ENCODE measurements at regions not wholly inside any gene's neighbourhood (a gene's known extent, or its start where the extent isn't known, plus 50 kb on each side); places are given as distances from the start of the nearest gene placed in this dataset.

- Histone ChIP-seq H3F3A (ENCODE audit: low read depth) (no peaks in the 10 kb centered on the region), H3K4me2 (ENCODE audit: low read depth, low read length, poor library complexity, severe bottlenecking) (no peak overlapping the region)
- TF ChIP-seq CTCF (conservative IDR thresholded peaks at IDR 0.05; ENCODE audit: low read length): no peak
- TF ChIP-seq EZH2phosphoT487 (IDR thresholded peaks at IDR 0.05; ENCODE audit: borderline replicate concordance): no peak
These were observed 334.8 kb upstream of the ZNF462 start for GRCh38 chr9:106528158-106528557.

GRCh38 chr9:106529616-106530015, 333.4 kb upstream of the ZNF462 start:
- TF ChIP-seq CTCF (conservative IDR thresholded peaks at IDR 0.05; ENCODE audit: low read length) (no peak), EZH2phosphoT487 (IDR thresholded peaks at IDR 0.05; ENCODE audit: borderline replicate concordance) (no peak)

More at GRCh38 chr9:106528158-106528557, 334.8 kb upstream of the ZNF462 start:
- Histone ChIP-seq H3K79me2 (ENCODE audit: insufficient read depth, low read length) (no peaks in the 10 kb centered on the region), H4K20me1 (ENCODE audit: insufficient read depth, low read length, poor library complexity, severe bottlenecking) (no peaks in the 10 kb centered on the region), H3K9me3 (ENCODE audit: insufficient read depth, low read depth, low read length) (no peaks in the 10 kb centered on the region), H3K27me3 (ENCODE audit: insufficient read depth, low read length, poor library complexity, severe bottlenecking) (no peaks in the 10 kb centered on the region), H3K4me3 (ENCODE audit: low read length, poor library complexity, severe bottlenecking) (no peak overlapping the region), H3K9ac (ENCODE audit: low read depth, low read length, poor library complexity, severe bottlenecking) (no peak overlapping the region), H3K36me3 (ENCODE audit: insufficient read depth, low read length) (no peaks in the 10 kb centered on the region), H3K4me1 (ENCODE audit: insufficient read depth, low read length, poor library complexity, severe bottlenecking) (peaks cover 15% of the 10 kb centered on the region), H2AFZ (ENCODE audit: low read length) (no peak overlapping the region), H3K9me2 (replicated peaks; ENCODE audit: low read depth, low read length) (no peaks in the 10 kb centered on the region)

GRCh38 chr9:106531491-106531890, 331.5 kb upstream of the ZNF462 start:
- Histone ChIP-seq H3K9me2 (replicated peaks; ENCODE audit: low read depth, low read length) (no peaks in the 10 kb centered on the region), H3K36me3 (ENCODE audit: insufficient read depth, low read length) (no peaks in the 10 kb centered on the region), H3K4me2 (ENCODE audit: low read depth, low read length, poor library complexity, severe bottlenecking) (no peak overlapping the region), H3K27me3 (ENCODE audit: insufficient read depth, low read length, poor library complexity, severe bottlenecking) (no peaks in the 10 kb centered on the region), H2AFZ (ENCODE audit: low read length) (no peak overlapping the region), H3K9me3 (ENCODE audit: insufficient read depth, low read depth, low read length) (no peaks in the 10 kb centered on the region), H3K79me2 (ENCODE audit: insufficient read depth, low read length) (no peaks in the 10 kb centered on the region), H4K20me1 (ENCODE audit: insufficient read depth, low read length, poor library complexity, severe bottlenecking) (no peaks in the 10 kb centered on the region), H3K4me3 (ENCODE audit: low read length, poor library complexity, severe bottlenecking) (no peak overlapping the region), H3K9ac (ENCODE audit: low read depth, low read length, poor library complexity, severe bottlenecking) (no peak overlapping the region), H3F3A (ENCODE audit: low read depth) (no peaks in the 10 kb centered on the region), H3K4me1 (ENCODE audit: insufficient read depth, low read length, poor library complexity, severe bottlenecking) (peaks cover 23% of the 10 kb centered on the region)
- TF ChIP-seq EZH2phosphoT487 (IDR thresholded peaks at IDR 0.05; ENCODE audit: borderline replicate concordance) (no peak), CTCF (conservative IDR thresholded peaks at IDR 0.05; ENCODE audit: low read length) (no peak)

More at GRCh38 chr9:106529616-106530015, 333.4 kb upstream of the ZNF462 start:
- Histone ChIP-seq H3K79me2 (ENCODE audit: insufficient read depth, low read length) (no peaks in the 10 kb centered on the region), H3K9me3 (ENCODE audit: insufficient read depth, low read depth, low read length) (no peaks in the 10 kb centered on the region), H3K36me3 (ENCODE audit: insufficient read depth, low read length) (no peaks in the 10 kb centered on the region), H2AFZ (ENCODE audit: low read length) (no peak overlapping the region), H3K9me2 (replicated peaks; ENCODE audit: low read depth, low read length) (no peaks in the 10 kb centered on the region), H3K4me1 (ENCODE audit: insufficient read depth, low read length, poor library complexity, severe bottlenecking) (peaks cover 15% of the 10 kb centered on the region), H4K20me1 (ENCODE audit: insufficient read depth, low read length, poor library complexity, severe bottlenecking) (no peaks in the 10 kb centered on the region), H3K9ac (ENCODE audit: low read depth, low read length, poor library complexity, severe bottlenecking) (no peak overlapping the region), H3F3A (ENCODE audit: low read depth) (no peaks in the 10 kb centered on the region), H3K4me2 (ENCODE audit: low read depth, low read length, poor library complexity, severe bottlenecking) (no peak overlapping the region), H3K4me3 (ENCODE audit: low read length, poor library complexity, severe bottlenecking) (no peak overlapping the region), H3K27me3 (ENCODE audit: insufficient read depth, low read length, poor library complexity, severe bottlenecking) (no peaks in the 10 kb centered on the region)

All from Loucy (cell line).